ENCODE measurements at regions not wholly inside any gene's neighbourhood (a gene's known extent, or its start where the extent isn't known, plus 50 kb on each side); places are given as distances from the start of the nearest gene placed in this dataset.

DNA sequence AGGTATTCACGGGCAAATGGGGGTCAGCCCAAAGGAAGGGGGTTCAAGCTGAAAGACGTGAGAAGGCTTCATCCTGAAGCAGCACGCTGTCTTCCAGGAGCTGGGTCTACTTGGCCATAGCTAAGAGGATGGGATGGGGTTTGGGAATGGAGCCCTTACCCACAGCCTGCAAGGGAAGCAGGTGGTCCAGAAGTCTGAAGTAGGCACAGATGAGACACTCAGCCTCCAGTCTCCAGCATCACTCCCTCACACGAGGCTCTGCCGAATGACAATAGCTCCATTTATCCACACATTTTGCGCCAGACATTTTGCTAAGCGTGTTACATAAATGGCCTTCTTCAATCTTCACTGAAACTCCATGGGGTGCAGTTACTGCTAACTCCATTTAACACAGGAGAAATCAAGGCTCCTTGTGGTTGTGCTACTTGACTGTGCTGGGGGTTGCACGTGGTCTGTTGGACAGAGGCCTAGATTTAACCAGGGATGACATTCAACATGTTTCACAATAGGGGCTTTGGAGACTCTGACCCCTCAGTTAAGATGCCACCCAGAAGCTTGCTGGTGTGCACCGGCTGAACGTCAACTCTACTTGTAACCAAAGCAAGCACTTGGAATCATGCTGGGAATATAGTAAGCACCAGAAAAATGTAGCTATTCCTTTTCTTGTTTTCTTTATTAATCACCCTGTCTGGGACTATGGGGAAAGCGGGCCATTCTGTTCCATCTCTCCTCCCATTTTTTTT is 85.3 kb downstream of the FAM241B start:
- TF ChIP-seq CTCF (IDR thresholded peaks at IDR 0.05; ENCODE audit: extremely low read depth, insufficient read depth, missing control alignments), result no peak
- in situ Hi-C loops (cut with MboI; ENCODE audit: low pct_unique_long_range_greater_than_20kb, low sequenced_read_pairs, unreplicated experiment), result no loop called here
- no peak for DNase-seq (ENCODE audit: low spot score)

- in situ Hi-C loops (cut with MboI; ENCODE audit: low pct_unique_long_range_greater_than_20kb, low sequenced_read_pairs, unreplicated experiment), result no loop called here
- DNase-seq (ENCODE audit: low spot score), result no peak
- no peak for TF ChIP-seq CTCF (IDR thresholded peaks at IDR 0.05; ENCODE audit: extremely low read depth, insufficient read depth, missing control alignments)
Observed at GRCh38 chr10:69715899-69716606, 85.7 kb upstream of the COL13A1 start.

GRCh38 chr10:69716711-69717560 is 84.8 kb upstream of the COL13A1 start:
- DNase-seq (ENCODE audit: low spot score), result peak; percentile 71
- peak; percentile 76 for TF ChIP-seq CTCF (IDR thresholded peaks at IDR 0.05; ENCODE audit: extremely low read depth, insufficient read depth, missing control alignments)
- in situ Hi-C loops (cut with MboI; ENCODE audit: low pct_unique_long_range_greater_than_20kb, low sequenced_read_pairs, unreplicated experiment), result no loop called here

DNA sequence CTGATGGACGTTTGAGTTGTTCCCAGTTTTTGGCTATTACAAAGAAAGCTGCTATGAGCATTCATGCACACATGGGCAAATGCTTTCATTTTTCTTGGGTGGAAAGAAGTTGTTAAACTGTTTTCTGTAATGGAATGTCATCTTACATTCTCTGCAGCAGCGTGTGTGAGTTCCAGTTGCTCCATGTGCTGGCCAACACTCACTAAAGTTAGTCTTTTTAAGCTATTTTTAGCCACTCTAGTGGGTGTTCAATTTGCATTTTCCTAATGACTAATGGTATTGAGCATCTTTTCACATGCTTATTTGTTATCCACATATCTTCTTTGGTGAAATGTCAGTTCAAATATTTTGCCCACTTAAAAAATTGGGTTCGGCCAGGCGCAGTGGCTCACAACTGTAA is 82.8 kb upstream of the COL13A1 start:
- in situ Hi-C loops (cut with MboI; ENCODE audit: low pct_unique_long_range_greater_than_20kb, low sequenced_read_pairs, unreplicated experiment), result no loop called here
- no peak for DNase-seq (ENCODE audit: low spot score)
- no peak for TF ChIP-seq CTCF (IDR thresholded peaks at IDR 0.05; ENCODE audit: extremely low read depth, insufficient read depth, missing control alignments)

- no peak for TF ChIP-seq CTCF (IDR thresholded peaks at IDR 0.05; ENCODE audit: extremely low read depth, insufficient read depth, missing control alignments)
- DNase-seq (ENCODE audit: low spot score), result no peak
- in situ Hi-C loops (cut with MboI; ENCODE audit: low pct_unique_long_range_greater_than_20kb, low sequenced_read_pairs, unreplicated experiment), result no loop called here
Observed at GRCh38 chr10:69721690-69722310, 79.9 kb upstream of the COL13A1 start.

GRCh38 chr10:69723653-69724052 is 78.1 kb upstream of the COL13A1 start:
- in situ Hi-C loops (cut with MboI; ENCODE audit: low pct_unique_long_range_greater_than_20kb, low sequenced_read_pairs, unreplicated experiment), result no loop called here
- no peak for DNase-seq (ENCODE audit: low spot score)
- no peak for TF ChIP-seq CTCF (IDR thresholded peaks at IDR 0.05; ENCODE audit: extremely low read depth, insufficient read depth, missing control alignments)

Measured in GM13977 (cell line).